HUDEP-2 (cell line): ENCODE measurements at regions not wholly inside any gene's neighbourhood (a gene's known extent, or its start where the extent isn't known, plus 50 kb on each side); places are given as distances from the start of the nearest gene placed in this dataset.
"Not testable (repeated sequence)": the region's sequence is repeated elsewhere in the genome, so short reads cannot be mapped to it uniquely, and the experiment has no call there.

Source experiments
- DNase-seq, 76 experiments: peaks; one replicate each; lab custom pipeline; 2025; ENCODE audit not compliant: unreplicated experiment in 76 of 76; lab: John Stamatoyannopoulos, UW

DNA sequence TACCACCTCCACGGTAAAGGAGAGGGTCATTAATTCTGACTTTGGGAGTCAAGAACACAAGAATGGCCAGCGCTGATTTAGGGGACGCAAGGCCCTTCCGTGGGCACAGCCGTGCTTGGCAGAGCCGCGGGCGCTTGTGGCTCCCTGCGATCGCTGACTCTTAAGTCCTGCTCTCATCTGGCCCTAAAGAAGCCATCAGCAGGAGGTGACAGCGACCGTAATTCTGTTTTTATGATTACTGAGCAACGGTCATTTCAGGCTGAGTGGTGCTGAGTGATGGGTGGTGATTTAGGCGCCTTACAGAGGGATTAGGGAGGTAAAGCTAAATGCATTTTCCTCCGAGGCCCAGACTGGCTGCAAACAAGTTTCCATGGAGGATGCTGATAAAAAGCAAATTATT lies 364.6 kb upstream of the SULF2 start:
- DNase-seq, result no peak

DNA sequence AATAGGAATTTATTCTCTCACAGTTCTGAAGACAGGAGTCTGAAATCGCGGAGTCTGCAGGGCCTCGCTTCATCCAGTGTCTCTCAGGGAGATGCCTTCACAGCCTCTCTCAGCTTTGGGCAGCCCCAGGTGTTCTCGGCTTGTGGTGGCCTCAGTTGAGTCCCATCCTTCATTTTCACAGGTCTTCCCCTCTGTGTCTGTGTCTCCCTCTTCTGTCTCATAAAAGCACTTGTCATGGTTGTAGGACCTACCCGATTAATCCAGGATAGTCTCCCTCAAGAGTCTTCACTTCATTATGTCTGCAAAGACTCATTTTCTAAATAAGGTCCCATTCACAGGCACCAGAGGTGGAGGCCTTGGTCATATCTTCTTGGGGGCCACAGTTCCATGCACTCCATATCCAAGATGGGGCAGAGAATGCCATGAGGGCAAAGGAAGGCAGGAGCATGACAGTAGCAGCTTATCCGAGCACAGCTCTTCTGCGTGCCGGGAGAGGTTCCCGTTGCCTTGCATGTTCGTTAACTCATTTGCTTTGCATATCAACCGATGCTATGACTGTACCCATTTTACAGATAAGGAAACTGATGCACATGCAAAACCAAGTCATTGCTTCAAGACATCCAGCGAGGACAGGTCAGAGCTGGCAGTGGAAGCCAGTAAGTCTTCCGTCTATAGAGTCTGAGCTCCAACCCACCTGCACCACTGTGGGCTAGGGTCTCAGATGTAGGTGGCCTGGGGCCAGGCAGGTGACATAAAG lies 363.8 kb upstream of the SULF2 start:
- DNase-seq, result no peak

DNA sequence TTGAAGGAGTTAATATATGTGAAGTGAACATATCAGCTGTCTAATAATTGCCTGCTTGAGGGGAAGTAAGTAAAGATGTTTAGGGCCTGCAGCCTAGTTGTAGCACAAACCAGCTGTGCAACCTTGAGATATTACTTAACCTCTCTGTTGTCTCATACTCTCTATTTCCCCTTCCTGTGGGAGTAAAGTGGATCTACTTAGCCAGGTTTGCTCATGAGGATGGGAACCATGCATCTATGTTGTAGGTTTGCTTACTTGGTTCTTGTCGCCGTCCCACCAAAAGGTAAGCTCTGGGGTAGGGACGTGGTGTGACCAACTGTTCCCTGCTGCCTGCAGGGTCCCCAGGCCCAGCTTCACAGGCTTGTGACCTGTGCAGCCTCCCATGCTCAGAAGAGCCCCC lies 362.7 kb upstream of the SULF2 start:
- no peak for DNase-seq

DNA sequence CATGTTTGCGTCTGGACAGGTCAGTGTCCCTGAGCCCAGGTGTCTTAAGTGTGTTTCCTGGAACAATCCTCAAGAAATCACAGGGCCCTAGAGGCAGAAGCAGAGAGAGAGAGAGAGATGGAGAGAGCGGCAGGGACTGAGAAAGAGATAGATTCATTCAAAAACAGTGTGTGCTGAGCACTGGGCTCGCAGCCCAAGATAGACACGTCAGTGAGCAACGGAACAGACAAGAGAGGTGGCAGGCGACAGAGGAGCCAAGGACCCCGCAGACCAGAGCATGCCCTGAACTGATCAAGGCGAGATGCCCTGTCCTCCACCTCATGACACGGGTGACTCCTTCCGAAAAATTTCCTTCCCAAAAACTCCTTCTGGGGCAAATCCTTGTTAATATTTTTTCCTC lies 362.0 kb upstream of the SULF2 start:
- DNase-seq, result no peak

DNA sequence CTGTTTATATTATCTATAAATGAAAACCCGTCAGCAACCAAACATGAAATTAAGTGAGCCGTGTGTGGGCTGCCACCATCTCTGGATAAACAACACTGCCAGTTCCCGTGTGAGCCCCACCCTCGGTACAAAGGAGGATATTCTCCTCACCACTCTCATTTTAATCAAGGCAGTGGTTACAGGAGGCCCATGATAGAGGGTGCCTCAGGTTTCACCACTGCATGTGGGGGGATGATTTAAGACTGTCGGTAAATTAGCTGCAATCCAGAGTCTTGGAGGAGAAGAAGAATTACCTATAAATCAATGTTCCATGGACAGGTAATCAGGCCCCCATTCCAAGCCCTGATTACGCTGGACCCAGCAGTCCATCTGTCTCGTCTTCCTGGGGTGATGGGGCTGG lies 361.6 kb upstream of the SULF2 start:
- DNase-seq, result no peak

DNA sequence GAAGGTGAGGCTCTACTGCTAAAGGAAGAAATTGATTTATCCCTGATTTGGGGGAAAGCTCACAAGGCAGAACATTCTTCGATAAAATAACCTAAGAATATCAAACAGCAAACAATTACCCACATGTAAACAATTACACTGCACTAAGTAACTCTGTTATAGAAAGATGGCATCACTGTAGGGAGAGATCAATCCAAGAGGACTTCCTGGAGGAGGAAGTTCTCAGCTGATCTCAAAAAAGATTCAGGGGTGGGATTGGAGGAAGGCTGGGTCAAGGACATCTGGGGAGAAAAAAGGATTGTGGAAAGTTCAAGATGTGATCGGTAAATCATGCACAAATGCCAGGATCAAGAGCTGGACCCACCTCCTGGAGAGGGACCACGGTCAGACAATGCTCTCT lies 361.0 kb upstream of the SULF2 start:
- no peak for DNase-seq

DNA sequence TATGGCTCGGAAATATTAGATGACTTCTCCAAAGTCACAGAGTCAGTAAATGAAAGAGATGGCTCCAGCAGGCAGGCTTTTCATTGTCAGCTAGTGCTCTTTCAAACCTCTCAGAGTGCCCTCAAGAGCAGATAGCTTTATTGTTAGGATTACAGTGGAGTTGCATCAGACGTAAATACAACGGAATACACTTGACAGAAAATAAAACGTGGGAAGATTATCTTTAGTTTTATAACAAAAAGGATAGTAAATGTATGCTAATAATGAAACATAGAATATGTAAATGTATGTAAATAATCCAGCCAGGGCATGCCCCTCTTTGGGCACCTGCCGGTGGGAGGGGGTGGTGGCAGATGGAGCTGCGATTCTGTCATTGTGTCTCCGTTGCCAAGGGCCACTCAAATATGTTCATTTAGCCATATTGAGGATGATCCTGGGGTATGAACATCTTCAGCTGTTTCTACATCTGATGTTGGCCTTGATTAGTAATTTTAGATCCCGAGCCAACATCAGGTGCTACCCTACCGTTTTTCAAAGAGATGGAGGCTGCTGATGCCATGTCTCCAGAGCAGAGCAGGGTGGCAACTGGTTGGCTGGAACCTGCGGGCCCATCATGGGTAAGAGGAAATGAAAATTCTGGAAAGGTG lies 358.3 kb upstream of the SULF2 start:
- DNase-seq, result no peak

DNA sequence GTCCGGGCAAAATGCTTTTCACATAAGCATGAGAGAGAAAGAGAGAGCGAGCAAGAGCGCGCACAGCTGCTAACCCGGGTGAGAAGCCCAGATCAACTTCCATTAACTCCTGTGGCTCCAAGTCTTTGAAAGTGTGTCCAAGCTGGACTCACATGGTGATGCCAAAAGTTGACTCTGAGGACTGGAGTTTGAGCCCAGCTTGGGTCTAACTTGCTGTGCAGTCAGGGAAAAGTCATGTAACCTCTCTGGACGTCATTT lies 357.2 kb upstream of the SULF2 start:
- DNase-seq, result no peak

DNA sequence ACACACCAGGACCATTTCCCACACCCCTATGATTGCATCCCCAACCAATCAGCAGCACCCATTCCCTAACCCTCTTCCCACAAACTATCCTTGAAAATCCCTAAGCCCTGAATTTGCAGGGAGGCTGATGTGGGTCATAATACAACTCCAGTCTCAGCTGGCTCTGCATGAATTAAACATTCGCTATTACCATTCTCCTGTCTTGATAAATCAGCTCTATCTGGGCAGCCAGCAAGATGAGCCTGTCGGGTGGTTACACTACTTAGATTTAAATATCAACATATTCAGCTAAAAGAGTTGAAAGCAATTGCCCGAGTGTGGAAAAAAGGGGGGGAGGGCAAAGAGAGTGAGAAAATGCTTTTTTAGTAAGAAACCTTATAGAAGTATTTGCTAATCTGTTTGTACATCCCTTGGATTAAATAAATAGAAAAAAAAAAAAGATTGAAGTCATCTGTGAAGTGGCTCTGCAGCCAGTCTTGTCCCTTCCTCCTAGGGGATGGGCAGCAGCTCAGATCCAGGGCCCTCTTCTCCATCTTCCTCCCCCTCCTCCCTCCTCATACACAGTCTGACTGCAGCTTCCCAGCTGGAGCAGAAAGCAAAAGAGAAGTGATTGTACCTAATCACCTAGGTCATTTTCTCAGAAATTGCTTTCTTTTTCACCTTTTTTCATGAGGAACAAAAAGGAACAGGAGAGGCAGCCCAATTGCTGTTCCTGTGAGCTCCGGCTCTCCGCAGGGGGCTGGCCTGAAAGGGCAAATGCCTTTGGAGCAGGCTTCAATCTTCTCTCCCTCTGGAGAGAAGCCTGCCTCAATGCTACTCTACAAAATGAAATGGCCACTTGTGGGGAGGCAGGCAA lies 356.6 kb upstream of the SULF2 start:
- DNase-seq, result no peak

DNA sequence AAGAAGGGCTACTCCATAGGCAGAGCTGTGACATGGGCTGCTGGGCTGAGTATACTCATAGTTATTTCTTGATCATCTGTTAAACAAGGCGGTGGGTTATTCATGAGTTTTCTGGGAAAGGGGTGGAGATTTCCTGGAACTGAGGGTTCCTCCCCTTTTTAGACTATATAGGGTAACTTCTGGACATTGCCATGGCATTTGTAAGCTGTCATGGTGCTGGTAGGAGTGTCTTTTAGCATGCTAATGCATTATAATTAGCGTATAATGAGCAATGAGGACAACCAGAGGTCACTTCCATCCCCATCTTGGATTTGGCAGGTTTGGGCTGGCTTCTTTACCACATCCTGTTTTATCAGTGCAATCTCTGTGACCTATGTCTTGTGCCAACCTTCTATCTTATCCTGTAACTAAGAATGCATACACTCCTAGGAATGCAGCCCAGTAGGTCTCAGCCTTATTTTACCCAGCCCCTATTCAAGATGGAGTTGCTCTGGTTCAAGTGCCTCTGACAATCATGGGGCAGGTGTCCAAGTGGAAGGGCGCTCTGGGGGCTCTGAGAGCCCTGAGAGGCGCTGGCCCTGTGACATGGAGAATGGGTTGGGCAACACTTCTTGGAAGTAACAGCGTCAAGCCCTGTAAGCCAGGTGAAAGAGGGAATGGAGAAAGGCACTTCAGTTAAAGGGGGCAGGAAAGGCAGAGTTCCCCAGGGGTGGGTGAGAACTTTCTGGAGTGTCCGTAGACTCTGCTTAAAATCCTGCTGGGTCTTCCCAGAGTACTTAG lies 354.2 kb upstream of the SULF2 start:
- peak in 1 of 76 experiments; percentile 10 for DNase-seq

DNA sequence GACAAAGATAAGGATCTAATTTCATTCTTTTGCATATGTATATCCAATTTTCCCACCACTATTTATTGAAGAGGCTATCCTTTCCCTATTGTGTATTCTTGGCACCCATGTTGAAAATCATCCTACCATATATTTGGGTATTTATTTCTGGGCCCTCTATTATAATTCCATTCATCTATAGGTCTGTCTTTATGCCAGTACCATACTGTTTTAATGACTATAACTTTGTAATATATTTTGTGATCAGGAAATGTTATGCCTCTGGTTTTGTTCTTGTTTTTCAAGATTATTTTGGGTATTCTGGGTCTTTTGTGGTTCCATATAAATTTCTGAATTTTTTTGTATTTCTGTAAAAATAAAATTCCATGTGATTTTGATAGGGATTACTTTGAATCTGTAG lies 347.6 kb upstream of the SULF2 start:
- DNase-seq, result no peak

DNA sequence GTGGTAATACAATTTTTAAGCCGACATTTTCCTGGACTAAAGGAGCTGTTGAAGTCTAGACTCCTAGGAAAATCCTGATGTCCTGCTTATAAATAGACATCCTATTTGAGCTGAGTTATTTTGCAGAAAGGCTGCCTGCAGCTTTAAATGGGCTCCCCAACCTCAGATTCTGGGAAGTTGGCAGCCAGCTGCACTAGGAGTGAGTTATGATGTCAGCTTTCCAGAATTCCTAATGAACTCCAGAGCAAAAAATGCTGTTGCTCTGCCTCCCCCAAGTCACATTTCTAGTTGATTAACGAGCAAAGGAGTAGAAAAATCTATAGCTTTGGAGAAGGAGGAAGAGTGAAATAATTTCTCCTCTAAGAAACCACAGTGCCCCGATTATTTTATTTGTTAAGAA lies 346.3 kb upstream of the SULF2 start:
- DNase-seq, result no peak

DNA sequence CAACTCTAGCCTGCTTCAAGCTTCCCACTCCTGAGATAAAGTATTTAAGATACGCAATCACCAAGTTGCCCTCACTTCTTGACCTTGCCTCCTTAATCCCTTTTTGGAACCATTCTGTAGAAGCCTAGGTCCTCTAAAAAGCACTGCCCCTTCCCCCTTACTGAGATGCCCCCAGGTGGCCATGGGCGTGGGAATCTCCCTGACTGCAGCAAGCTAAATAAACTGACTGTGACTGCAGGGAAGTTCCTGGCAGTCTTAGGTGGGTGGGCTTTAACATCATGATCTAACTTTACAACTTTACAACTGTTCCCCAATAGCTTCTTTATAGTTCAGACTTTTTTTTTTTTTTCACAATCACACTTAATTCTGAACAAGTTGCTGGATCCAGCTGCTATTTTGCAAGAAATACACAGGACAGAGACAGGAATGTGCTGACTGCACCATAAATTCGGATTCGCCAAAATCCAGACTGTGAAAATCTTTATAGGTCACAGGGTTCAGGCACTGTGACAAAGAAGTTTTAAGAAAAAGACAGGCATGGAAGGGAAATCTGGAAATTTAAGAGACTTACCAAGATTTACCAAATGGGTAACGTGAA lies 344.2 kb upstream of the SULF2 start:
- DNase-seq, result no peak

DNA sequence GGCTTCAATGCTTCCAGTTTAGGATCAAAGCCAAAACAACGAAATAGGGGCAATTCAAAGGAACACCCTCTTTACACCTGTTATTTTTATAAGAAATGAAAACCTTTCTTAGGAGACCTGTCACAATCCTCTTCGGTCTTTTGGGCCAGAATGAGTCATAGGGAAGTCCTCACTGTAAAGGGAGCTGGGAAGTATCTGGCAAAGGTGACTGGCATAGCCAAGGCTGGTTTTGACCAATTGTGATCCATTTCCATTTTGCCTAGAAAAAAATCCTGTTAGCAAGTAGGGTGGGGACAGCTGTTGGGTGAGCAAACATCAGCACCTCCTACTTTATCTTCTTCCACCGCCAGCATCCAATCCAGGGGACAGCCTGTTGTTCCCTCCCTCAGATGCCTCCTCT lies 343.2 kb upstream of the SULF2 start:
- DNase-seq, result no peak

DNA sequence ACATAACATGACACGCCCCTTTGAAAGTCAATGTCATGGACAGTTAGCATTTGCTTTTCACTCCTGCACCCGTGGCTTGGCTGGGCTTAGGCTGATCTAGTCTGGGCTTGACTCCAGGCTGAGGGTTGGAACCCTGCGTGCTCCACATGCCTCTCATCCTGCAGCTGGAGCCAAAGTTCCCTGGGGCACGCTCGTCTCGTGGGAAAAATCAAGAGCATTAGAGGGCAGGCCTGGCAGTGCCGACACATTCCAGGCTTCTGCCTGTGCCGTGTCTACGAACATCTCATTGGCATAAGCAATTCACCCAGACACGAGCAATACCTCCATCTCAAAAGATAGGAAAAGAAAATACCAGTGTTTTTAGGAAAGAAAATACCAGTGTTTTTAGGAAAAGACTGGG lies 342.7 kb upstream of the SULF2 start:
- DNase-seq, result not testable (repeated sequence)

DNA sequence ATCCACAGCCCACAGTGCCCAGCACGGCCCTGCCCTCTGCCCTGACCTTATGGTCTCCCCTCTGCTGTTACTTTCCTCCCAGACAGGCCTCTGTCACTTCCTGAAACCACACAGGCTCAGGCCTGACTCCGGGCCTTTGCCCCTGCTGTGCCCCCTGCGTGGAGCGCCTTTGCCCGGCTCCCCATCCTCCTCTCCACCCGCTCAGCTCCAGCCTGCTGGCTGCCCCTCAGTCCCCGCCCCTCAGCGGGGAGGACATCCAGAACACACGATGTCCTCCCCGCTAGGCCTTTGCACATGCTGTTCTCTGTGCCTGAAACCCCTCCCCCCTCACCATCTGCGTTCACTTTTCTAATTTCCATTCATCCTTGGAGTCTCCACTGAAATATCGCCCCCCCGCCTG lies 341.9 kb upstream of the SULF2 start:
- DNase-seq, result not testable (repeated sequence)

DNA sequence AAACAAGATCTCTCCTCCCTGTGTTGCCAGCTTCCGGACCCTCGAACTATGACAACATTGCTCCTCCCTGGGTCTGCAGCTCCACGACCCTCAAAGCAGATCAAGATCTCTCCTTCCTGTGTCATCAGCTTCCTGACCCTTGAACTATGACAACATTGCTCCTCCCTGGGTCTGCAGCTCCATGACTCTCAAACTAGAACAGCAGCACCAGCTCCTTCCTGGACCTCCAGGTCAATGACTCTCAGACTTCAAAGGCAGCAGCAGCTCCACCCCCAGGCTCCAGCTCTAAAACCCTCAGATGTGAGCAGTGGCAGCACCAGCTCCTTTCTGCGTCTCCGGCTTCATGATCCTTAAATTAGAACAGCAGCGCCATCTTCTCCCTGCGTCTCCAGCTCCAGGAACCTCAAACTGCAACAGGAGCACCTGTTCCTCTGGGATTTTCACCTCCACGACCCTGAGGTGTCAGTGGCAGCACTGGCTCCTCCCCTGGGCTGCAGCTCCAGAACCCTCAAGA lies 341.0 kb upstream of the SULF2 start:
- DNase-seq, result no peak

DNA sequence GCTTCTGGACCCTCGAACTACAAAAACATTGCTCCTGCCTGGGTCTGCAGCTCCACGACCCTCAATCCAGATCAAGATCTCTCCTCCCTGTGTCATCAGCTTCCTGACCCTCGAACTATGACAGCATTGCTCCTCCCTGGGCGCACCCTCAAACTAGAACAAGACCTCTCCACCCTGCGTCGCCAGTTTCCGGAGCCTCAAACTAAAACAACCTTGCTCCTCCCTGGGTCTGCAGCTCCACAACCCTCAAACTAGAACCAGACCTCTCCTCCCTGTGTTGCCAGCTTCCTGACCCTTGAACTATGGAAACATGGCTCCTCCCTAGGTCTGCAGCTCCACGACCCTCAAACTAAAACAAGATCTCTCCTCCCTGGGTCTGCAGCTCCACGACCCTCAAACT lies 339.7 kb upstream of the SULF2 start:
- no peak for DNase-seq

DNA sequence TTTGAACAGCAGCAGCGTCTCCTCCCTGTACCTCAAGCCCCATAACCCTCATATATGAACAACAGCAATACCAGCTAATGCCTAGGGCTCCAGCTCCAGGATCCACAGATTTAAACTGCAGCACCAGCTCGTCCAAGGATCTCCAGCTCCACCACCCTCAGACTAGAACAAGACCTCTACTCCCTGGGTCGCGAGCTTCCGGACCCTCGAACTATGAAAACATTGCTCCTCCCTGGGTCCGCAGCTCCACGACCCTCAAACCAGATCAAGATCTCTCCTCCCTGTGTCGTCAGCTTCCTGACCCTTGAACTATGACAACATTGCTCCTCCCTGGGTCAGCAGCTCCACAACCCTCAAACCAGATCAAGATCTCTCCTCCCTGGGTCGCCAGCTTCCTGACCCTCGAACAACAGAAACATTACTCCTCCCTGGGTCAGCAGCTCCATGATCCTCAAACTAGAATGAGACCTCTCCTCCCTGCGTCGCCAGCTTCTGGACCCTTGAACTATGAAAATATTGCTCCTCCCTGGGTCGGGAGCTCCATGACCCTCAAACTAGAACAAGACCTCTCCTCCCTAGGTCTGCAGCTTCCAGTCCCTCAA lies 339.0 kb upstream of the SULF2 start:
- no peak for DNase-seq

DNA sequence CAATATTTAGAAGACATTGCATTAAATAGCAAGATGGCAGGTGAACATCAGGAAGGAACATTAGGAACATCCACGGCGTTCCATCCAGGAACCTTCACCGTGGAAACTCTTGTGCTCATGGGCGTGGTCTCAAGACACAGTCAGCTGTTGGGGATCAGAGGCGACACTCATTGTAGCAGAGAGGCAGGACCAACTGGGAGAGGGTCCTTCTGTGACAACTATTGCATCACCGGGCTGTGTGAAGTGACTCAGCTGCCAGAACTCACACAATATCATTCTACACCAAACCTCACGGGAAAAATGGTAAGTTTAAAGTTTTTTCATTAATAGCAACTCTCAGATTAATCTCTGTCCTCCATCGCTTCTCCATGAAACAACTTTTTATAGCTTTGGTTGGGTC lies 334.8 kb upstream of the SULF2 start:
- no peak for DNase-seq
